Endodermal cell (in vitro differentiated cells): ENCODE measurements at regions not wholly inside any gene's neighbourhood (a gene's known extent, or its start where the extent isn't known, plus 50 kb on each side); places are given as distances from the start of the nearest gene placed in this dataset.

ENCODE experiments used
- DNase-seq: peaks from one replicate; pipeline ENCODE4 v3.0.0-alpha.2; 2017
- H3K27ac ChIP-seq: 2 replicates; pipeline ENCODE4 v1.5.1; 2013; ENCODE audit warnings: mild to moderate bottlenecking, low read depth, low read length, moderate library complexity
- H3K27me3 ChIP-seq: 2 replicates; pipeline ENCODE4 v1.6.1; 2013; ENCODE audit warnings: mild to moderate bottlenecking, low read length, moderate library complexity; ENCODE audit not compliant: insufficient read depth, control insufficient read depth, poor library complexity, severe bottlenecking
- H3K36me3 ChIP-seq: 2 replicates; pipeline ENCODE4 v1.7.0; 2013; ENCODE audit warnings: mild to moderate bottlenecking, low read length, moderate library complexity; ENCODE audit not compliant: control insufficient read depth, insufficient read depth
- H3K4me1 ChIP-seq: one replicate; pipeline ENCODE4 v1.7.0; 2013; ENCODE audit warnings: low read length; ENCODE audit not compliant: control insufficient read depth, insufficient read depth
- H3K4me3 ChIP-seq: 2 replicates; pipeline ENCODE4 v1.5.1; 2013; ENCODE audit warnings: mild to moderate bottlenecking, low read length, moderate library complexity
- H3K9ac ChIP-seq: 2 replicates; pipeline ENCODE4 v1.6.1; 2013; ENCODE audit warnings: mild to moderate bottlenecking, low read length, moderate library complexity; ENCODE audit not compliant: poor library complexity, severe bottlenecking; ENCODE audit errors: extremely low read depth
- H3K9me3 ChIP-seq: 2 replicates; pipeline ENCODE4 v1.6.1; 2013; ENCODE audit warnings: mild to moderate bottlenecking, low read length, moderate library complexity; ENCODE audit not compliant: control insufficient read depth
- H3K27ac Mint-ChIP-seq: 2 replicates; pipeline ENCODE4 v1.8.0; 2020; ENCODE audit warnings: mixed read lengths
- H3K27me3 Mint-ChIP-seq: 2 replicates; pipeline ENCODE4 v1.8.0; 2021; ENCODE audit warnings: mild to moderate bottlenecking, mixed read lengths; ENCODE audit not compliant: insufficient read depth
- H3K36me3 Mint-ChIP-seq: 2 replicates; pipeline ENCODE4 v1.8.0; 2020; ENCODE audit warnings: low read depth, mixed read lengths
- H3K4me1 Mint-ChIP-seq: 2 replicates; pipeline ENCODE4 v1.8.0; 2020; ENCODE audit warnings: mixed read lengths
- H3K4me3 Mint-ChIP-seq: 2 replicates; pipeline ENCODE4 v1.8.0; 2020; ENCODE audit warnings: mild to moderate bottlenecking, moderate library complexity, mixed read lengths
- H3K9me3 Mint-ChIP-seq: 2 replicates; pipeline ENCODE4 v1.8.0; 2020; ENCODE audit warnings: mild to moderate bottlenecking, mixed read lengths
- CTCF ChIP-seq: fragments of 200-600 bp; sonication (generic); conservative IDR thresholded peaks from 2 replicates; pipeline ENCODE4 v1.5.0; 2021; ENCODE audit warnings: antibody characterized with exemption, mild to moderate bottlenecking
- WGBS, 2 experiments: methylation state at CpG; one replicate each; pipeline versions ENCODE4 v1.1.5 to v1.1.7; 2013; ENCODE audit warnings: missing lambda C conversion rate in 2 of 2, mixed read lengths in 1 of 2; ENCODE audit not compliant: insufficient coverage in 1 of 2, insufficient read length in 1 of 2; 5-methylcytosine and 5-hydroxymethylcytosine counted together

- Histone ChIP-seq H3K27ac (no peak overlapping the region), H3K36me3 (no peaks in the 10 kb centered on the region), H3K9me3 (no peaks in the 10 kb centered on the region), H3K9ac (no peak overlapping the region), H3K4me1 (no peaks in the 10 kb centered on the region), H3K4me3 (no peak overlapping the region), H3K27me3 (peaks cover 30% of the 10 kb centered on the region)
- H3K27ac Mint-ChIP-seq: no peak overlapping the region
- peak; percentile 64 for DNase-seq
- peaks cover 45% of the 10 kb centered on the region for H3K27me3 Mint-ChIP-seq
- H3K9me3 Mint-ChIP-seq: no peaks in the 10 kb centered on the region
- H3K4me1 Mint-ChIP-seq: peaks cover 13% of the 10 kb centered on the region
- no peak for TF ChIP-seq CTCF
- H3K36me3 Mint-ChIP-seq: no peaks in the 10 kb centered on the region
- 68 to 70% methylated on average over 21 to 22 of the region's 22 CpGs for WGBS, 2 experiments
- peak overlapping the region; percentile 46 for H3K4me3 Mint-ChIP-seq
Measured at GRCh38 chr12:112575559-112576067, 156.9 kb downstream of the PTPN11 start.

GRCh38 chr12:112577473-112578329 lies 159.0 kb downstream of the PTPN11 start:
- peak; percentile 94 for DNase-seq
- Histone ChIP-seq H3K36me3 (no peaks in the 10 kb centered on the region), H3K4me1 (no peaks in the 10 kb centered on the region), H3K9ac (no peak overlapping the region), H3K27ac (peak overlapping the region; percentile 66), H3K4me3 (no peak overlapping the region), H3K27me3 (peaks cover 30% of the 10 kb centered on the region), H3K9me3 (no peaks in the 10 kb centered on the region)
- H3K27ac Mint-ChIP-seq: no peak overlapping the region
- H3K36me3 Mint-ChIP-seq: no peaks in the 10 kb centered on the region
- TF ChIP-seq CTCF: no peak
- peaks cover 13% of the 10 kb centered on the region for H3K4me1 Mint-ChIP-seq
- no peaks in the 10 kb centered on the region for H3K9me3 Mint-ChIP-seq
- peaks cover 39% of the 10 kb centered on the region for H3K27me3 Mint-ChIP-seq
- 33 to 37% methylated on average over 4 of the region's 4 CpGs for WGBS, 2 experiments
- no peak overlapping the region for H3K4me3 Mint-ChIP-seq

GRCh38 chr12:112584266-112584722 lies 165.5 kb downstream of the PTPN11 start:
- Histone ChIP-seq H3K27me3 (no peaks in the 10 kb centered on the region), H3K4me3 (no peak overlapping the region), H3K36me3 (no peaks in the 10 kb centered on the region), H3K9me3 (no peaks in the 10 kb centered on the region), H3K4me1 (no peaks in the 10 kb centered on the region), H3K9ac (no peak overlapping the region), H3K27ac (no peak overlapping the region)
- Mint-ChIP-seq H3K27ac (no peak overlapping the region), H3K4me1 (peaks cover 9% of the 10 kb centered on the region), H3K27me3 (peaks cover 49% of the 10 kb centered on the region), H3K4me3 (no peak overlapping the region), H3K9me3 (no peaks in the 10 kb centered on the region), H3K36me3 (no peaks in the 10 kb centered on the region)
- whole genome bisulfite sequencing, 2 experiments: 84 to 87% methylated on average over 7 of the region's 7 CpGs
- no peak for TF ChIP-seq CTCF
- peak; percentile 81 for DNase-seq
